ENCODE measurements at regions not wholly inside any gene's neighbourhood (a gene's known extent, or its start where the extent isn't known, plus 50 kb on each side); places are given as distances from the start of the nearest gene placed in this dataset.

- H3K27ac ChIP-seq: no peak overlapping the region
- H3K9me3 ChIP-seq (ENCODE audit: low read depth, low read length): no peaks in the 10 kb centered on the region
- TF ChIP-seq FOXP2 (optimal IDR thresholded peaks at IDR 0.05; ENCODE audit: control extremely low read depth, extremely low read length, insufficient read depth): no peak
- H3K4me3 ChIP-seq: no peak overlapping the region
- H3K9ac ChIP-seq (ENCODE audit: insufficient read length): no peak overlapping the region
- H3K36me3 ChIP-seq (ENCODE audit: insufficient read depth, low read length): no peaks in the 10 kb centered on the region
- no peak for DNase-seq (ENCODE audit: low read depth, low spot score)
Measured at GRCh38 chr5:57940879-57941278, 458.3 kb upstream of the ACTBL2 start.

GRCh38 chr5:57940236-57940635, 457.6 kb upstream of the ACTBL2 start:
- DNase-seq (ENCODE audit: low read depth, low spot score): no peak
- no peaks in the 10 kb centered on the region for H3K36me3 ChIP-seq (ENCODE audit: insufficient read depth, low read length)
- H3K9me3 ChIP-seq (ENCODE audit: low read depth, low read length): no peaks in the 10 kb centered on the region
- no peak overlapping the region for H3K4me3 ChIP-seq
- no peak overlapping the region for H3K9ac ChIP-seq (ENCODE audit: insufficient read length)
- H3K27ac ChIP-seq: no peak overlapping the region
- TF ChIP-seq POLR2AphosphoS5 (IDR thresholded peaks at IDR 0.05; ENCODE audit: borderline replicate concordance, low read depth, low read length) (no peak), FOXP2 (optimal IDR thresholded peaks at IDR 0.05; ENCODE audit: control extremely low read depth, extremely low read length, insufficient read depth) (no peak), EZH2 (IDR thresholded peaks at IDR 0.05) (no peak)

GRCh38 chr5:57939771-57940170, 457.2 kb upstream of the ACTBL2 start:
- DNase-seq (ENCODE audit: low read depth, low spot score): no peak
- TF ChIP-seq POLR2AphosphoS5 (IDR thresholded peaks at IDR 0.05; ENCODE audit: borderline replicate concordance, low read depth, low read length) (no peak), FOXP2 (optimal IDR thresholded peaks at IDR 0.05; ENCODE audit: control extremely low read depth, extremely low read length, insufficient read depth) (no peak), EZH2 (IDR thresholded peaks at IDR 0.05) (no peak)
- Histone ChIP-seq H3K9me3 (ENCODE audit: low read depth, low read length) (no peaks in the 10 kb centered on the region), H3K9ac (ENCODE audit: insufficient read length) (no peak overlapping the region), H3K27ac (no peak overlapping the region), H3K36me3 (ENCODE audit: insufficient read depth, low read length) (no peaks in the 10 kb centered on the region), H3K4me3 (no peak overlapping the region)

- no peak overlapping the region for H3K9ac ChIP-seq (ENCODE audit: insufficient read length)
- H3K9me3 ChIP-seq (ENCODE audit: low read depth, low read length): no peaks in the 10 kb centered on the region
- TF ChIP-seq EZH2 (IDR thresholded peaks at IDR 0.05): no peak
- no peak for TF ChIP-seq FOXP2 (optimal IDR thresholded peaks at IDR 0.05; ENCODE audit: control extremely low read depth, extremely low read length, insufficient read depth)
- TF ChIP-seq POLR2AphosphoS5 (IDR thresholded peaks at IDR 0.05; ENCODE audit: borderline replicate concordance, low read depth, low read length): no peak
- no peak overlapping the region for H3K27ac ChIP-seq
- no peak overlapping the region for H3K4me3 ChIP-seq
- H3K36me3 ChIP-seq (ENCODE audit: insufficient read depth, low read length): no peaks in the 10 kb centered on the region
- DNase-seq (ENCODE audit: low read depth, low spot score): no peak
Measured at GRCh38 chr5:57939335-57939734, 456.7 kb upstream of the ACTBL2 start.

- Histone ChIP-seq H3K9me3 (ENCODE audit: low read depth, low read length) (no peaks in the 10 kb centered on the region), H3K9ac (ENCODE audit: insufficient read length) (no peak overlapping the region), H3K27ac (no peak overlapping the region), H3K36me3 (ENCODE audit: insufficient read depth, low read length) (no peaks in the 10 kb centered on the region), H3K4me3 (no peak overlapping the region)
- no peak for DNase-seq (ENCODE audit: low read depth, low spot score)
- TF ChIP-seq POLR2AphosphoS5 (IDR thresholded peaks at IDR 0.05; ENCODE audit: borderline replicate concordance, low read depth, low read length): no peak
- TF ChIP-seq FOXP2 (optimal IDR thresholded peaks at IDR 0.05; ENCODE audit: control extremely low read depth, extremely low read length, insufficient read depth): no peak
- TF ChIP-seq EZH2 (IDR thresholded peaks at IDR 0.05): no peak
Measured at GRCh38 chr5:57938174-57938557, 455.6 kb upstream of the ACTBL2 start.

GRCh38 chr5:57937501-57938173, 455.0 kb upstream of the ACTBL2 start:
- no peak for DNase-seq (ENCODE audit: low read depth, low spot score)
- H3K27ac ChIP-seq: no peak overlapping the region
- TF ChIP-seq POLR2AphosphoS5 (IDR thresholded peaks at IDR 0.05; ENCODE audit: borderline replicate concordance, low read depth, low read length) (no peak), EZH2 (IDR thresholded peaks at IDR 0.05) (no peak), FOXP2 (optimal IDR thresholded peaks at IDR 0.05; ENCODE audit: control extremely low read depth, extremely low read length, insufficient read depth) (no peak)
- no peak overlapping the region for H3K9ac ChIP-seq (ENCODE audit: insufficient read length)
- no peak overlapping the region for H3K4me3 ChIP-seq
- no peaks in the 10 kb centered on the region for H3K9me3 ChIP-seq (ENCODE audit: low read depth, low read length)
- no peaks in the 10 kb centered on the region for H3K36me3 ChIP-seq (ENCODE audit: insufficient read depth, low read length)

GRCh38 chr5:57937025-57937424, 454.4 kb upstream of the ACTBL2 start:
- H3K36me3 ChIP-seq (ENCODE audit: insufficient read depth, low read length): no peaks in the 10 kb centered on the region
- DNase-seq (ENCODE audit: low read depth, low spot score): no peak
- no peak overlapping the region for H3K9ac ChIP-seq (ENCODE audit: insufficient read length)
- H3K27ac ChIP-seq: no peak overlapping the region
- no peak overlapping the region for H3K4me3 ChIP-seq
- H3K9me3 ChIP-seq (ENCODE audit: low read depth, low read length): no peaks in the 10 kb centered on the region
- no peak for TF ChIP-seq POLR2AphosphoS5 (IDR thresholded peaks at IDR 0.05; ENCODE audit: borderline replicate concordance, low read depth, low read length)
- TF ChIP-seq EZH2 (IDR thresholded peaks at IDR 0.05): no peak
- no peak for TF ChIP-seq FOXP2 (optimal IDR thresholded peaks at IDR 0.05; ENCODE audit: control extremely low read depth, extremely low read length, insufficient read depth)

DNA sequence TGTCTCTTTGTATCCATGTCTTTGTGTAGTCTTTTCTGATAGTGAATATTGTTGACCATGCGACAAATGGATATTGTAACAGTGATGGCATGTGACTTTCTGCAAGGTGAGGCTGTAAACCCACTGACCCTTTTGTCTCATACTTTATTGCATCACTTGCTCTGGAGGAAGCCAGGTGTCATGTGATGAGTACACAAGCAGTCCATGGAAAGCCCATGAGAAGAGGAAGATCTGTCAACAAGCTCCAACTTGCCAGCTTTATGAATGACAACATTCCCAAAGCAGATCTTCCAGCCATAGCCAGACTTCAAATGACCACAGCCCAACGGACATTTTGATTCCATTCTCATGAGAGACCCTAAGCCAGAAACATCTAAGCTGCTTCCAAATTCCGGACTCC, 450.1 kb upstream of the ACTBL2 start:
- Histone ChIP-seq H3K9ac (ENCODE audit: insufficient read length) (no peak overlapping the region), H3K27ac (no peak overlapping the region), H3K36me3 (ENCODE audit: insufficient read depth, low read length) (no peaks in the 10 kb centered on the region), H3K9me3 (ENCODE audit: low read depth, low read length) (no peaks in the 10 kb centered on the region), H3K4me3 (no peak overlapping the region)
- no peak for DNase-seq (ENCODE audit: low read depth, low spot score)
- TF ChIP-seq EZH2 (IDR thresholded peaks at IDR 0.05) (no peak), FOXP2 (optimal IDR thresholded peaks at IDR 0.05; ENCODE audit: control extremely low read depth, extremely low read length, insufficient read depth) (no peak), POLR2AphosphoS5 (IDR thresholded peaks at IDR 0.05; ENCODE audit: borderline replicate concordance, low read depth, low read length) (no peak)

GRCh38 chr5:57931807-57932206, 449.2 kb upstream of the ACTBL2 start:
- no peak for DNase-seq (ENCODE audit: low read depth, low spot score)
- Histone ChIP-seq H3K9ac (ENCODE audit: insufficient read length) (no peak overlapping the region), H3K36me3 (ENCODE audit: insufficient read depth, low read length) (no peaks in the 10 kb centered on the region), H3K4me3 (no peak overlapping the region), H3K27ac (no peak overlapping the region), H3K9me3 (ENCODE audit: low read depth, low read length) (no peaks in the 10 kb centered on the region)
- no peak for TF ChIP-seq FOXP2 (optimal IDR thresholded peaks at IDR 0.05; ENCODE audit: control extremely low read depth, extremely low read length, insufficient read depth)
- TF ChIP-seq POLR2AphosphoS5 (IDR thresholded peaks at IDR 0.05; ENCODE audit: borderline replicate concordance, low read depth, low read length): no peak
- TF ChIP-seq EZH2 (IDR thresholded peaks at IDR 0.05): no peak

All from SK-N-MC (cell line).